GM19324 (cell line): ENCODE measurements at regions not wholly inside any gene's neighbourhood (a gene's known extent, or its start where the extent isn't known, plus 50 kb on each side); places are given as distances from the start of the nearest gene placed in this dataset.

Source experiments
- ATAC-seq: cut with Tn5 transposase; IDR thresholded peaks from one replicate; pipeline ENCODE4 v1.9.1; 2021; ENCODE audit warnings: mild to moderate bottlenecking, moderate library complexity; ENCODE audit not compliant: unreplicated experiment, low FRiP score

- no peak for ATAC-seq
These were observed 56.4 kb downstream of the MYCN start for GRCh38 chr2:15996536-15997423.
